Liver (tissue), 3 donors: ENCODE measurements at regions not wholly inside any gene's neighbourhood (a gene's known extent, or its start where the extent isn't known, plus 50 kb on each side); places are given as distances from the start of the nearest gene placed in this dataset.

Source experiments
- CTCF ChIP-seq: fragments of 150-350 bp; IDR thresholded peaks from 2 replicates; pipeline ENCODE4 v1.5.1; 2017; ENCODE audit warnings: improper control_type of control experiment, low read depth, low read length; ENCODE audit not compliant: missing input control
- EGR1 ChIP-seq, 2 donors: IDR thresholded peaks; 2 replicates each; pipeline ENCODE4 v1.6.1; 2016 to 2018; ENCODE audit warnings: antibody characterized with exemption in 2 of 2, low read depth in 2 of 2
- GABPA ChIP-seq, 2 donors: IDR thresholded peaks in 1 of 2; conservative IDR thresholded peaks in 1 of 2; 2 replicates each; pipeline ENCODE4 v1.6.1; 2016; ENCODE audit warnings: antibody characterized with exemption in 2 of 2, mild to moderate bottlenecking in 1 of 2, moderate library complexity in 1 of 2
- HNF4A ChIP-seq, 2 donors: conservative IDR thresholded peaks; 2 replicates each; pipeline ENCODE4 v1.6.1; 2016; ENCODE audit warnings: antibody characterized with exemption in 2 of 2, mild to moderate bottlenecking in 2 of 2
- JUND ChIP-seq, 2 donors: IDR thresholded peaks; 2 replicates each; pipeline ENCODE4 v1.6.1; 2016; ENCODE audit warnings: antibody characterized with exemption in 2 of 2
- MAX ChIP-seq: IDR thresholded peaks from 2 replicates; pipeline ENCODE4 v1.6.1; 2016; ENCODE audit warnings: antibody characterized with exemption
- NR2F2 ChIP-seq: IDR thresholded peaks from 2 replicates; pipeline ENCODE4 v1.6.1; 2016; ENCODE audit warnings: antibody characterized with exemption
- RAD21 ChIP-seq, 2 donors: IDR thresholded peaks; 2 replicates each; pipeline ENCODE4 v1.6.1; 2016; ENCODE audit warnings: antibody characterized with exemption in 2 of 2, mild to moderate bottlenecking in 2 of 2
- SP1 ChIP-seq: IDR thresholded peaks from 2 replicates; pipeline ENCODE4 v1.6.1; 2018; ENCODE audit warnings: antibody characterized with exemption, mild to moderate bottlenecking
- TAF1 ChIP-seq: conservative IDR thresholded peaks from 2 replicates; pipeline ENCODE4 v1.6.1; 2016; ENCODE audit warnings: antibody characterized with exemption, mild to moderate bottlenecking
- YY1 ChIP-seq: IDR thresholded peaks from 2 replicates; pipeline ENCODE4 v1.6.1; 2016; ENCODE audit warnings: antibody characterized with exemption, mild to moderate bottlenecking
- ZBTB33 ChIP-seq: IDR thresholded peaks from 2 replicates; pipeline ENCODE4 v1.6.1; 2016; ENCODE audit warnings: antibody characterized with exemption
- TF ChIP-seq, protein P1 (sequence below): IDR thresholded peaks from 2 replicates; pipeline ENCODE4 v1.6.1; 2016; ENCODE audit warnings: antibody characterized with exemption, mild to moderate bottlenecking
- TF ChIP-seq, protein P2 (sequence below): IDR thresholded peaks from 2 replicates; pipeline ENCODE4 v1.6.1; 2016; ENCODE audit warnings: antibody characterized with exemption
- donor health status: healthy.
- donor health status: healthy.

GRCh38 chr7:9921326-9921725 is 1052.3 kb upstream of the PHF14 start:
- no peak for TF ChIP-seq CTCF
- TF ChIP-seq RAD21 (IDR thresholded peaks at IDR 0.05), result no peak
- no peak for TF ChIP-seq MAX
- TF ChIP-seq EGR1 (IDR thresholded peaks at IDR 0.05; ENCODE audit: low read depth in 2 of 2), result no peak
- no peak for TF ChIP-seq YY1
- no peak for TF ChIP-seq TAF1
- TF ChIP-seq, protein P1, sequence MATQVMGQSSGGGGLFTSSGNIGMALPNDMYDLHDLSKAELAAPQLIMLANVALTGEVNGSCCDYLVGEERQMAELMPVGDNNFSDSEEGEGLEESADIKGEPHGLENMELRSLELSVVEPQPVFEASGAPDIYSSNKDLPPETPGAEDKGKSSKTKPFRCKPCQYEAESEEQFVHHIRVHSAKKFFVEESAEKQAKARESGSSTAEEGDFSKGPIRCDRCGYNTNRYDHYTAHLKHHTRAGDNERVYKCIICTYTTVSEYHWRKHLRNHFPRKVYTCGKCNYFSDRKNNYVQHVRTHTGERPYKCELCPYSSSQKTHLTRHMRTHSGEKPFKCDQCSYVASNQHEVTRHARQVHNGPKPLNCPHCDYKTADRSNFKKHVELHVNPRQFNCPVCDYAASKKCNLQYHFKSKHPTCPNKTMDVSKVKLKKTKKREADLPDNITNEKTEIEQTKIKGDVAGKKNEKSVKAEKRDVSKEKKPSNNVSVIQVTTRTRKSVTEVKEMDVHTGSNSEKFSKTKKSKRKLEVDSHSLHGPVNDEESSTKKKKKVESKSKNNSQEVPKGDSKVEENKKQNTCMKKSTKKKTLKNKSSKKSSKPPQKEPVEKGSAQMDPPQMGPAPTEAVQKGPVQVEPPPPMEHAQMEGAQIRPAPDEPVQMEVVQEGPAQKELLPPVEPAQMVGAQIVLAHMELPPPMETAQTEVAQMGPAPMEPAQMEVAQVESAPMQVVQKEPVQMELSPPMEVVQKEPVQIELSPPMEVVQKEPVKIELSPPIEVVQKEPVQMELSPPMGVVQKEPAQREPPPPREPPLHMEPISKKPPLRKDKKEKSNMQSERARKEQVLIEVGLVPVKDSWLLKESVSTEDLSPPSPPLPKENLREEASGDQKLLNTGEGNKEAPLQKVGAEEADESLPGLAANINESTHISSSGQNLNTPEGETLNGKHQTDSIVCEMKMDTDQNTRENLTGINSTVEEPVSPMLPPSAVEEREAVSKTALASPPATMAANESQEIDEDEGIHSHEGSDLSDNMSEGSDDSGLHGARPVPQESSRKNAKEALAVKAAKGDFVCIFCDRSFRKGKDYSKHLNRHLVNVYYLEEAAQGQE, result no peak
- no peak for TF ChIP-seq SP1
- TF ChIP-seq JUND (IDR thresholded peaks at IDR 0.05), result no peak
- no peak for TF ChIP-seq NR2F2
- TF ChIP-seq, protein P2, sequence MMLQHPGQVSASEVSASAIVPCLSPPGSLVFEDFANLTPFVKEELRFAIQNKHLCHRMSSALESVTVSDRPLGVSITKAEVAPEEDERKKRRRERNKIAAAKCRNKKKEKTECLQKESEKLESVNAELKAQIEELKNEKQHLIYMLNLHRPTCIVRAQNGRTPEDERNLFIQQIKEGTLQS, result no peak
- no peak for TF ChIP-seq GABPA (IDR thresholded peaks at IDR 0.05 in 1 of 2, conservative IDR thresholded peaks at IDR 0.05 in 1 of 2)
- no peak for TF ChIP-seq HNF4A (conservative IDR thresholded peaks at IDR 0.05)
- TF ChIP-seq ZBTB33, result no peak
